GM12864 (cell line): ENCODE measurements at regions not wholly inside any gene's neighbourhood (a gene's known extent, or its start where the extent isn't known, plus 50 kb on each side); places are given as distances from the start of the nearest gene placed in this dataset.

Experiments
- DNase-seq: peaks from one replicate; pipeline ENCODE4 v3.0.0-alpha.2; 2011; ENCODE audit warnings: low read depth
- H3K4me3 ChIP-seq: 2 replicates; pipeline ENCODE4 v1.5.1; 2011; ENCODE audit warnings: mild to moderate bottlenecking, low read depth, low read length, control low read depth
- TF ChIP-seq, protein P1 (sequence below): IDR thresholded peaks from 2 replicates; pipeline ENCODE4 v1.5.1; 2011; ENCODE audit warnings: low read depth, mild to moderate bottlenecking, moderate library complexity, low read length, control low read depth, inconsistent platforms; ENCODE audit errors: missing control alignments

GRCh38 chr3:56915966-56916586 lies 114.3 kb upstream of the ARHGEF3 start:
- TF ChIP-seq, protein P1, sequence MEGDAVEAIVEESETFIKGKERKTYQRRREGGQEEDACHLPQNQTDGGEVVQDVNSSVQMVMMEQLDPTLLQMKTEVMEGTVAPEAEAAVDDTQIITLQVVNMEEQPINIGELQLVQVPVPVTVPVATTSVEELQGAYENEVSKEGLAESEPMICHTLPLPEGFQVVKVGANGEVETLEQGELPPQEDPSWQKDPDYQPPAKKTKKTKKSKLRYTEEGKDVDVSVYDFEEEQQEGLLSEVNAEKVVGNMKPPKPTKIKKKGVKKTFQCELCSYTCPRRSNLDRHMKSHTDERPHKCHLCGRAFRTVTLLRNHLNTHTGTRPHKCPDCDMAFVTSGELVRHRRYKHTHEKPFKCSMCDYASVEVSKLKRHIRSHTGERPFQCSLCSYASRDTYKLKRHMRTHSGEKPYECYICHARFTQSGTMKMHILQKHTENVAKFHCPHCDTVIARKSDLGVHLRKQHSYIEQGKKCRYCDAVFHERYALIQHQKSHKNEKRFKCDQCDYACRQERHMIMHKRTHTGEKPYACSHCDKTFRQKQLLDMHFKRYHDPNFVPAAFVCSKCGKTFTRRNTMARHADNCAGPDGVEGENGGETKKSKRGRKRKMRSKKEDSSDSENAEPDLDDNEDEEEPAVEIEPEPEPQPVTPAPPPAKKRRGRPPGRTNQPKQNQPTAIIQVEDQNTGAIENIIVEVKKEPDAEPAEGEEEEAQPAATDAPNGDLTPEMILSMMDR: no peak
- H3K4me3 ChIP-seq: peak overlapping the region; percentile 55
- DNase-seq: no peak

DNA sequence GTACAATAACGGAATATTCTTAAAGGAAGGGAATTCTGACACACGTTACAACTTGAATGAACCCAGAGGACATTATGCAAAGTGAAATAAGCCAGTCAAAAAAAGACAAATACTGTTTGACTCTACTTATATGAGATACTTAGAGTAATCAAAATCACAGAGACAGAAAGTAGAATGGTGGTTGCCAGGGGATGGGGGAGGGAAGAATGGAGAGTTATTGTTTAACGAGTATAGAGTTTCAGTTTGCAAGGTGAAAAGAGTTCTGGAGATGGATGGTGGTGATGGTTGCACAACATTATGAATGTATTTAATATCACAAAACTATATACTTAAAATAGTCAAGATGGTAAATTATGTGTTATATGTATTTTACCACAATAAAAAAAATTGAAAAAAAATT lies 112.9 kb upstream of the ARHGEF3 start:
- no peak for DNase-seq
- TF ChIP-seq, protein P1: no peak
- H3K4me3 ChIP-seq: no peak overlapping the region

DNA sequence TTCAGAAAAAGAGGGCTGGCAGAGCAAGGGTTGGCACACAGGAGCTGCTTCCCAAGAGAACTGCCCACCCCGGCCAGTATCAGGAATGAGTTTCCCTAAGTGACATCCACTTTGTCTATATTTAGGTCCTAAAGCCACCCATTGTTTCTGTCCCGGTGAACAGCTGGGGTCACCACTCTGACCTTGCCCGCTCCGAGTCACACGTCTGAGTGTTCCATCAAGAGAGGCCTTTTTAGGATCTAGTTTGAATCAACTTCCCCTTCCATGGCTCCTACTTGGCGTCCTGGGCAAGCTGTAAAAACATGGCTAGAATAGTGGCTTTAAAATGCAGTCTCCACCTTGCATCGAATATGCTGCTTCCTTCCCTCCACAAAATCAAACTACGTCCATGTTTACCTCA lies 109.6 kb upstream of the ARHGEF3 start:
- no peak for DNase-seq
- TF ChIP-seq, protein P1: no peak
- H3K4me3 ChIP-seq: no peak overlapping the region

- TF ChIP-seq, protein P1: no peak
- no peak for DNase-seq
Measured at GRCh38 chr3:56909349-56909748, 107.6 kb upstream of the ARHGEF3 start.

GRCh38 chr3:56908004-56908403 lies 106.3 kb upstream of the ARHGEF3 start:
- TF ChIP-seq, protein P1: no peak

More at GRCh38 chr3:56909349-56909748, 107.6 kb upstream of the ARHGEF3 start:
- H3K4me3 ChIP-seq: no peak overlapping the region

DNA sequence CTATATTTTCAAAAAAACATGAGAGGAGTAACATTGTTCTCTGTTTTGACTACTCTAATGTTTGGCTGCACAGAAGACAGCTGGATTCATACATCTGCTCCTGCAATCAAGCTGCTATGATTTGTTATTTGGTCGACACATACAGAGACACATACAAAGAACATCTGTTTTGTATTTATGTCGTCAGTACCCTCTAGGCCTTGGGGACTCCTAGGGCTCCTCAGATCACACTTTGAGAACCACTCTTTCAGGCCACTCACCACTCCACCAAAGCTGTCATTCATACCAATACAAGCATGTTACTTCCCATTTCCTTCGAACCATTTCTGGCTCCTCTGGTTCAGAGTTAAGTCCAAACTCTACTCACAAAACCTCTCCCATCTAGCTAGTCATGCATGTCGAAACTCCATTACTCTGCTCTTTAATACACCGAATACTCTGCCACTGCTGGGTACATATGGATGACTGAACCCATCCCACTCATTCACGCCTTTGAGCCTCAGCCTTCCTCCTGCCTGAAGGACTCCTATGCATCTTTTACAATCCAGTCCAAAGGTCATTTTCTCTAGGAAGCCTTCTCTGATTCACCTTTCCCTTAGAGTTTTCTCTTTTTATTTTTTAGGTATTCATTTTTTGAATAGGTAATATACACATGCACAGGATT lies 102.9 kb upstream of the ARHGEF3 start:
- DNase-seq: no peak
- TF ChIP-seq, protein P1: no peak
- H3K4me3 ChIP-seq: no peak overlapping the region

More at GRCh38 chr3:56908004-56908403, 106.3 kb upstream of the ARHGEF3 start:
- DNase-seq: no peak
- H3K4me3 ChIP-seq: no peak overlapping the region
